Adrenal gland (tissue), 5 donors: ENCODE measurements at regions not wholly inside any gene's neighbourhood (a gene's known extent, or its start where the extent isn't known, plus 50 kb on each side); places are given as distances from the start of the nearest gene placed in this dataset.

Source experiments
- CTCF ChIP-seq, 6 experiments: fragments of 450-650 bp in 4 of 6; fragments of 200-600 bp in 2 of 6; sonication (generic) in 1 of 6; IDR thresholded peaks; 1 replicate in 5 of 6; 2 replicates in 1 of 6; pipeline versions ENCODE4 v1.5.1 to v1.8.0; 2016 to 2021; ENCODE audit warnings: antibody characterized with exemption in 6 of 6, mild to moderate bottlenecking in 2 of 6, moderate library complexity in 1 of 6
- POLR2A ChIP-seq, 2 donors: fragments of 450-650 bp; IDR thresholded peaks; one replicate each; pipeline ENCODE4 v1.6.1; 2017; ENCODE audit warnings: antibody characterized with exemption in 2 of 2, mild to moderate bottlenecking in 2 of 2, moderate library complexity in 1 of 2
- donor health status: DM: no; HTN: no; CAD: no.

DNA sequence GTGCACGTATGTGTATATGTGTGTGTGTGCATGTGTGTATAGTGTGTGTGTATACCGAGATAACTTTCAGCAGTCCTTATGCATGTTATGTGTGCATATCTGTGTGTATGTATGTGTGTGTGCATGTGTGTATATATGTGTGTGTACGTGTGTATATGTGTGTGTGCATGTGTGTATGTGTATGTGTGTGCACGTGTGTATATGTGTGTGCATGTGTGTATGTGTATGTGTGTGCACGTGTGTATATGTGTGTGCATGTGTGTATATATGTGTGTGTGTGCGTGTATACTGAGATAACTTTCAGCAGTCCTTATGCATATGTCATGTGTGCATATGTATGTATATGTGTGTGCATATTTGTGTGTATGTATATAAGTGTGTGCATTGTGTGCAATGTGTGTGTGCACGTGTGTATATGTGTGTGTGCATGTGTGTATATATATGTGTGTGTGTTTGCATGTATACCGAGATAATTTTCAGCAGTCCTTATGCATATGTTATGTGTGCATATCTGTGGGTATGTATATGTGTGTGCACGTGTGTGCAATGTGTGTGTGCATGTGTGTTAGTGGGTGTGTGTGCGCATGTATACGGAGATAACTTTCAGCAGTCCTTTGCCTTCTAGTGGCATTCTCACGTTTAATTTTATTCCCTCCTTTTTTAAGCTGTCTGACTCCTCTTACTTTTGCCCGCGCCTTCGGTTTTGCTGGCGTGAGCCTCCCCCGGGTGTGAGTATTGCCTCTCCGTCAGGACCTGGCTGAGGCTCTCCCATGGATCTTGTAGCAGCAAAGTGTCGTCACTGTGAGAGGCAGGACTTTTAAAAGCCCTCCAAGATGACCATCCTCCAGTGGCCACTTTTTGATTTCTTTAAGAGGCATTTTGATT, 99.6 kb upstream of the SHOX start:
- TF ChIP-seq CTCF (IDR thresholded peaks at IDR 0.05) = no peak
- TF ChIP-seq POLR2A (IDR thresholded peaks at IDR 0.05) = no peak
